CD4-positive, alpha-beta T cell treated with Interleukin-6 for 4 hours (primary cell): ENCODE measurements at regions not wholly inside any gene's neighbourhood (a gene's known extent, or its start where the extent isn't known, plus 50 kb on each side); places are given as distances from the start of the nearest gene placed in this dataset.

ENCODE experiments used
- DNase-seq: peaks from one replicate; pipeline ENCODE4 v3.0.0-alpha.2; 2020; ENCODE audit warnings: mixed read lengths

GRCh38 chr10:8919280-8919679 lies 864.8 kb downstream of the GATA3 start:
- DNase-seq, result no peak

GRCh38 chr10:8921568-8921967 lies 867.1 kb downstream of the GATA3 start:
- DNase-seq, result no peak

GRCh38 chr10:8923096-8923495 lies 868.6 kb downstream of the GATA3 start:
- no peak for DNase-seq

- no peak for DNase-seq
Measured at GRCh38 chr10:8927705-8928104, 873.2 kb downstream of the GATA3 start.

GRCh38 chr10:8946451-8946850 lies 892.0 kb downstream of the GATA3 start:
- DNase-seq, result no peak

- no peak for DNase-seq
Measured at GRCh38 chr10:8950978-8951377, 896.5 kb downstream of the GATA3 start.

- DNase-seq, result no peak
Measured at GRCh38 chr10:8951440-8952089, 897.1 kb downstream of the GATA3 start.

GRCh38 chr10:8956400-8956799 lies 901.9 kb downstream of the GATA3 start:
- no peak for DNase-seq

- DNase-seq, result no peak
Measured at GRCh38 chr10:8962249-8962648, 907.8 kb downstream of the GATA3 start.

- no peak for DNase-seq
Measured at GRCh38 chr10:8967061-8967460, 912.6 kb downstream of the GATA3 start.

- no peak for DNase-seq
Measured at GRCh38 chr10:8969853-8970252, 915.4 kb downstream of the GATA3 start.

- DNase-seq, result no peak
Measured at GRCh38 chr10:8975535-8975934, 921.0 kb downstream of the GATA3 start.

- DNase-seq, result no peak
Measured at GRCh38 chr10:8978100-8978499, 923.6 kb downstream of the GATA3 start.

- DNase-seq, result no peak
Measured at GRCh38 chr10:8979976-8980375, 925.5 kb downstream of the GATA3 start.

GRCh38 chr10:8981277-8981676 lies 926.8 kb downstream of the GATA3 start:
- DNase-seq, result no peak

GRCh38 chr10:8985651-8986050 lies 931.2 kb downstream of the GATA3 start:
- DNase-seq, result no peak

GRCh38 chr10:8986975-8987374 lies 932.5 kb downstream of the GATA3 start:
- no peak for DNase-seq

- no peak for DNase-seq
Measured at GRCh38 chr10:8987712-8988111, 933.2 kb downstream of the GATA3 start.

- DNase-seq, result no peak
Measured at GRCh38 chr10:8990280-8990987, 935.9 kb downstream of the GATA3 start.

GRCh38 chr10:8992009-8992408 lies 937.5 kb downstream of the GATA3 start:
- DNase-seq, result no peak

- DNase-seq, result no peak
Measured at GRCh38 chr10:8993864-8994263, 939.4 kb downstream of the GATA3 start.

- DNase-seq, result no peak
Measured at GRCh38 chr10:8998751-8999150, 944.3 kb downstream of the GATA3 start.

GRCh38 chr10:9003122-9003521 lies 948.6 kb downstream of the GATA3 start:
- DNase-seq, result no peak

GRCh38 chr10:9004736-9005135 lies 950.2 kb downstream of the GATA3 start:
- DNase-seq, result no peak

GRCh38 chr10:9009505-9009904 lies 955.0 kb downstream of the GATA3 start:
- DNase-seq, result no peak
